ENCODE measurements at regions not wholly inside any gene's neighbourhood (a gene's known extent, or its start where the extent isn't known, plus 50 kb on each side); places are given as distances from the start of the nearest gene placed in this dataset.

- 76% methylated on average over 2 of the region's 2 CpGs for WGBS
- H3K4me3 ChIP-seq (ENCODE audit: low read depth in 1 of 3, low read length in 3 of 3): no peak overlapping the region
- peaks cover 0 to 2% (median 0%) of the 10 kb centered on the region in 4 donors for H3K36me3 ChIP-seq (ENCODE audit: control insufficient read depth in 4 of 4, insufficient read depth in 3 of 4, low read depth in 1 of 4, low read length in 3 of 4)
- no peak overlapping the region for H3K9ac ChIP-seq (ENCODE audit: low read depth in 1 of 2, low read length in 2 of 2)
- TF ChIP-seq, protein P1, sequence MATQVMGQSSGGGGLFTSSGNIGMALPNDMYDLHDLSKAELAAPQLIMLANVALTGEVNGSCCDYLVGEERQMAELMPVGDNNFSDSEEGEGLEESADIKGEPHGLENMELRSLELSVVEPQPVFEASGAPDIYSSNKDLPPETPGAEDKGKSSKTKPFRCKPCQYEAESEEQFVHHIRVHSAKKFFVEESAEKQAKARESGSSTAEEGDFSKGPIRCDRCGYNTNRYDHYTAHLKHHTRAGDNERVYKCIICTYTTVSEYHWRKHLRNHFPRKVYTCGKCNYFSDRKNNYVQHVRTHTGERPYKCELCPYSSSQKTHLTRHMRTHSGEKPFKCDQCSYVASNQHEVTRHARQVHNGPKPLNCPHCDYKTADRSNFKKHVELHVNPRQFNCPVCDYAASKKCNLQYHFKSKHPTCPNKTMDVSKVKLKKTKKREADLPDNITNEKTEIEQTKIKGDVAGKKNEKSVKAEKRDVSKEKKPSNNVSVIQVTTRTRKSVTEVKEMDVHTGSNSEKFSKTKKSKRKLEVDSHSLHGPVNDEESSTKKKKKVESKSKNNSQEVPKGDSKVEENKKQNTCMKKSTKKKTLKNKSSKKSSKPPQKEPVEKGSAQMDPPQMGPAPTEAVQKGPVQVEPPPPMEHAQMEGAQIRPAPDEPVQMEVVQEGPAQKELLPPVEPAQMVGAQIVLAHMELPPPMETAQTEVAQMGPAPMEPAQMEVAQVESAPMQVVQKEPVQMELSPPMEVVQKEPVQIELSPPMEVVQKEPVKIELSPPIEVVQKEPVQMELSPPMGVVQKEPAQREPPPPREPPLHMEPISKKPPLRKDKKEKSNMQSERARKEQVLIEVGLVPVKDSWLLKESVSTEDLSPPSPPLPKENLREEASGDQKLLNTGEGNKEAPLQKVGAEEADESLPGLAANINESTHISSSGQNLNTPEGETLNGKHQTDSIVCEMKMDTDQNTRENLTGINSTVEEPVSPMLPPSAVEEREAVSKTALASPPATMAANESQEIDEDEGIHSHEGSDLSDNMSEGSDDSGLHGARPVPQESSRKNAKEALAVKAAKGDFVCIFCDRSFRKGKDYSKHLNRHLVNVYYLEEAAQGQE (IDR thresholded peaks at IDR 0.05): no peak
- TF ChIP-seq RAD21 (IDR thresholded peaks at IDR 0.05): no peak
- no peak for TF ChIP-seq EGR1 (IDR thresholded peaks at IDR 0.05; ENCODE audit: low read depth in 2 of 2)
- TF ChIP-seq HNF4G (IDR thresholded peaks at IDR 0.05): no peak
- TF ChIP-seq FOXA2 (IDR thresholded peaks at IDR 0.05): no peak
- peaks cover 0 to 1% (median 0%) of the 10 kb centered on the region in 4 donors for H3K9me3 ChIP-seq (ENCODE audit: control insufficient read depth in 4 of 4, low read length in 3 of 4)
- H3K27ac ChIP-seq (ENCODE audit: low read depth in 1 of 2, low read length in 2 of 2): no peak overlapping the region
- no peak for DNase-seq (ENCODE audit: low spot score)
- no peaks in the 10 kb centered on the region for H3K27me3 ChIP-seq (ENCODE audit: control insufficient read depth in 4 of 4, insufficient read depth in 4 of 4, low read length in 3 of 4)
- no peaks in the 10 kb centered on the region for H3K4me1 ChIP-seq (ENCODE audit: control insufficient read depth in 4 of 4, insufficient read depth in 4 of 4, low read length in 3 of 4)
Observed at GRCh38 chr12:58316926-58317325, 375.6 kb downstream of the ATP23 start.

DNA sequence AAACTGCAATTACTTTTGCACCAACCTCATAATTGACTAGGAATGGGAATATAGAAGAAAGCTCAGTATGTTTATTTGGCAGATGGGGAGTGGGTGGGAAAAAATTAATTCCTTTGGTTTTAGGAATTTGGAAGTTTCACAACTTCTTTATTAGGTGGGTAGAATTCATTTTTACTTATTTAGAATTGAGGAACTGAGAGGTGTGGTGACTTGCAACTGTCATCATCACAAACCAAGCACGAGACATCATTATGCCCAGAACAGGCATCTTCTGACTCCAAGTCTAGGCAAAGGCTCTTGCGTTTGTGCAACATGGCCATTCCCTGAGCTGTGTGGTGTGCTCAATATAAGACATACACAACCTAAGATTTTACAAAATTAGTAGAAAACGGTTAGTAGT lies 380.0 kb downstream of the ATP23 start:
- Histone ChIP-seq H3K9me3 (ENCODE audit: control insufficient read depth in 4 of 4, low read length in 3 of 4) (peaks cover 0 to 1% (median 0%) of the 10 kb centered on the region in 4 donors), H3K4me3 (ENCODE audit: low read depth in 1 of 3, low read length in 3 of 3) (no peak overlapping the region), H3K36me3 (ENCODE audit: control insufficient read depth in 4 of 4, insufficient read depth in 3 of 4, low read depth in 1 of 4, low read length in 3 of 4) (peaks cover 0 to 2% (median 0%) of the 10 kb centered on the region in 4 donors), H3K27me3 (ENCODE audit: control insufficient read depth in 4 of 4, insufficient read depth in 4 of 4, low read length in 3 of 4) (no peaks in the 10 kb centered on the region), H3K4me1 (ENCODE audit: control insufficient read depth in 4 of 4, insufficient read depth in 4 of 4, low read length in 3 of 4) (no peaks in the 10 kb centered on the region), H3K9ac (ENCODE audit: low read depth in 1 of 2, low read length in 2 of 2) (no peak overlapping the region), H3K27ac (ENCODE audit: low read depth in 1 of 2, low read length in 2 of 2) (no peak overlapping the region)
- TF ChIP-seq HNF4A (conservative IDR thresholded peaks at IDR 0.05) (no peak), ZBTB33 (IDR thresholded peaks at IDR 0.05) (no peak), JUND (IDR thresholded peaks at IDR 0.05) (no peak), NR2F2 (IDR thresholded peaks at IDR 0.05) (no peak), FOXA1 (IDR thresholded peaks at IDR 0.05) (no peak), GABPA (IDR thresholded peaks at IDR 0.05 in 1 of 2, conservative IDR thresholded peaks at IDR 0.05 in 1 of 2) (no peak), HNF4G (IDR thresholded peaks at IDR 0.05) (no peak), FOXA2 (IDR thresholded peaks at IDR 0.05) (no peak), RAD21 (IDR thresholded peaks at IDR 0.05) (no peak), ATF3 (IDR thresholded peaks at IDR 0.05) (no peak), SP1 (IDR thresholded peaks at IDR 0.05) (no peak), CTCF (IDR thresholded peaks at IDR 0.05; ENCODE audit: low read depth, low read length, missing input control) (no peak)
- TF ChIP-seq, protein P2, sequence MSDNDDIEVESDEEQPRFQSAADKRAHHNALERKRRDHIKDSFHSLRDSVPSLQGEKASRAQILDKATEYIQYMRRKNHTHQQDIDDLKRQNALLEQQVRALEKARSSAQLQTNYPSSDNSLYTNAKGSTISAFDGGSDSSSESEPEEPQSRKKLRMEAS (IDR thresholded peaks at IDR 0.05): no peak
- TF ChIP-seq, protein P1 (IDR thresholded peaks at IDR 0.05): no peak
- WGBS: 86% methylated on average over 3 of the region's 3 CpGs
- DNase-seq (ENCODE audit: low spot score): no peak

All from liver (tissue), 8 donors.